Activated CD8-positive, alpha-beta memory T cell treated with anti-CD3 and anti-CD28 coated beads, Interleukin-2, amount 50 U/mL, for 24 hours (primary cell): ENCODE measurements at regions not wholly inside any gene's neighbourhood (a gene's known extent, or its start where the extent isn't known, plus 50 kb on each side); places are given as distances from the start of the nearest gene placed in this dataset.

ENCODE experiments used
- DNase-seq: peaks from one replicate; pipeline ENCODE4 v3.0.0-alpha.2; 2020; ENCODE audit errors: extremely low read depth

- DNase-seq, result no peak
Observed at GRCh38 chr4:130329036-130329435, 1233.1 kb downstream of the C4orf33 start.

- DNase-seq, result no peak
Observed at GRCh38 chr4:130333241-130333759, 1237.3 kb downstream of the C4orf33 start.

- no peak for DNase-seq
Observed at GRCh38 chr4:130335417-130336194, 1239.7 kb downstream of the C4orf33 start.

GRCh38 chr4:130336585-130337217 is 1240.7 kb downstream of the C4orf33 start:
- DNase-seq, result no peak

GRCh38 chr4:130338851-130339250 is 1242.9 kb downstream of the C4orf33 start:
- DNase-seq, result no peak

GRCh38 chr4:130349745-130350144 is 1253.8 kb downstream of the C4orf33 start:
- DNase-seq, result no peak

GRCh38 chr4:130356873-130357272 is 1260.9 kb downstream of the C4orf33 start:
- DNase-seq, result no peak

- no peak for DNase-seq
Observed at GRCh38 chr4:130359542-130359941, 1263.6 kb downstream of the C4orf33 start.

- DNase-seq, result no peak
Observed at GRCh38 chr4:130361616-130362015, 1265.7 kb downstream of the C4orf33 start.

- DNase-seq, result no peak
Observed at GRCh38 chr4:130368668-130369067, 1272.7 kb downstream of the C4orf33 start.

- no peak for DNase-seq
Observed at GRCh38 chr4:130393231-130393630, 1297.3 kb downstream of the C4orf33 start.

- no peak for DNase-seq
Observed at GRCh38 chr4:130393642-130394041, 1297.7 kb downstream of the C4orf33 start.

- DNase-seq, result no peak
Observed at GRCh38 chr4:130395871-130396270, 1299.9 kb downstream of the C4orf33 start.

- no peak for DNase-seq
Observed at GRCh38 chr4:130403221-130403620, 1307.3 kb downstream of the C4orf33 start.

GRCh38 chr4:130416228-130416627 is 1320.3 kb downstream of the C4orf33 start:
- DNase-seq, result no peak

- no peak for DNase-seq
Observed at GRCh38 chr4:130419211-130419975, 1323.4 kb downstream of the C4orf33 start.

GRCh38 chr4:130422261-130422660 is 1326.3 kb downstream of the C4orf33 start:
- DNase-seq, result no peak

- DNase-seq, result no peak
Observed at GRCh38 chr4:130424211-130424610, 1328.3 kb downstream of the C4orf33 start.

- no peak for DNase-seq
Observed at GRCh38 chr4:130432289-130432688, 1336.3 kb downstream of the C4orf33 start.

- no peak for DNase-seq
Observed at GRCh38 chr4:130449741-130450140, 1353.8 kb downstream of the C4orf33 start.

- no peak for DNase-seq
Observed at GRCh38 chr4:130468340-130468739, 1372.4 kb downstream of the C4orf33 start.

GRCh38 chr4:130478406-130478805 is 1382.5 kb downstream of the C4orf33 start:
- no peak for DNase-seq
